ENCODE measurements at regions not wholly inside any gene's neighbourhood (a gene's known extent, or its start where the extent isn't known, plus 50 kb on each side); places are given as distances from the start of the nearest gene placed in this dataset.

DNA sequence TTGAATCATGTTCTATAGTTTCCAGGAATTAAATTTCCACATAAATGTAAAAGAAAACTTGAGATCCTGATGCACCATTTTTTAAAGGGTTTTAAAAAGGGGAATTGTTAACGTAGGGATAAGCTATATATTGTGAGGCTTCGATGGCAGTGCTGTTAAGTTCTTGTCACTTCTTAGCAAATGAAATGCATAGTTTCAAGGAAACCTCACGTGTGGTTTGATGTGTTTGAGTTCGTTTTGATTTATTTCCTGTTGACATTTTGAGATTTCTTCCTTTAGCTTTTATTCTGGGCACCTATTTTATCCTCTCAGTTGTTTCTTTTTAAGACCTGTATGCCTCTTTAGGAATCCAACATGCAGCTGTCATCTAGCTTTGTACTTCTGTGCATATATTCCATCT lies 301.0 kb downstream of the DOCK8 start:
- no peak for DNase-seq (ENCODE audit: low read depth in 2 of 2)

DNA sequence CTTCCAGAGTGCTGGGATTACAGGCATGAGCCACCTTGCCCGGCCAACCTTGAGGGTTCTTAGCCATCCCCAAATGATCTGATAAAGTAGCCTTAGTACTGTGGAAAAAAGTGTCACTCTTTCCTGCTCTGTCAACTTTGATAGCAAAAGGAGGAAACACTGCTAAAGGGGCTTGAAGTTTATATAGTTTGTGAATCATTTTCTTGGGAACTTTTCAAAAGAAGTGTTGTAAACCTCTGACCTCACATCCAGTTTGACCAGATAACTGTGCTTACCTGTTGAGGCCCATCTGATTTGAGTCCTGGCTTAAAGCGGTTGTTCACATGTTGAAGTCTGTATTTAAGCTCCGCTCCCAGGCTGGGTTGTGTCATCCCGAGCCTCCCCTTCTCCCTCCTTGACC lies 303.3 kb downstream of the DOCK8 start:
- no peak for DNase-seq (ENCODE audit: low read depth in 2 of 2)

DNA sequence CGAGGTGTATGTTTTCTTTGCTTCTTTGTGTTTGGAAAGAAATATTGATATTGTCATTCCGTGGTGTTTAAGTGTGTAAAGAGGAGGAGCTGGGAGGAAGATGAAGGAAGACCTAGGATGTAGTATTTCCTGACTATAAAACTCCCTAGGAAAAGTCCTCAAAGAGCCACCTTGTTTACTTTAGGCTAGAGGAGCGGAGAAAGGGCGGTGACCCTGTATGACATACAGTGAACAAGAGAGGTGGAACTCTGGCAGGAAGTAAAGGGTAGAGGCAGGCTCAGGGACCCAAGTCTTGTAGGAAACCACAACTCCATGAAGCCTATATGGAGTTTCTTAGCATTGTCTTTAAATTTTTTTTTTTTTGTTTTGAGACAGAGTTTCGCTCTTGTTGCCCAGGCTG lies 303.9 kb downstream of the DOCK8 start:
- DNase-seq (ENCODE audit: low read depth in 2 of 2), result no peak

DNA sequence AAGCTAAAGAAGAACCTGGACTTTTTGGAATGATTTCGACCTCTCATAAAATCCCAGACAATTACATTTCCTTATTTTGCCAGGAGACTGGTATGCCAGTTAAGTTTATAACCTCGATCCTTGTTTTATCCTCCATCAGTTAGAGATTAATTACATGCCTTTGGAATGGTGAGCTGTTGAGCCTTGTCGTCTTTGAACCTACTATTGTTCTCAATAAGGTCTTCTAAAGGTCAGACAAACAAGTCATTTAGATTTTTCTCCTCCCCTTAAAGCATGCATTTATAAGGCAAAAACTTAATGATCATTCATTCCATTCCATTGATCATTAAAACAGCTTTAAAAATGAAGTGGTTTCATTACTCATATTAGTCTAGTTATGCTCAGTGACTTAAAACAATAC lies 304.9 kb downstream of the DOCK8 start:
- DNase-seq (ENCODE audit: low read depth in 2 of 2), result no peak

DNA sequence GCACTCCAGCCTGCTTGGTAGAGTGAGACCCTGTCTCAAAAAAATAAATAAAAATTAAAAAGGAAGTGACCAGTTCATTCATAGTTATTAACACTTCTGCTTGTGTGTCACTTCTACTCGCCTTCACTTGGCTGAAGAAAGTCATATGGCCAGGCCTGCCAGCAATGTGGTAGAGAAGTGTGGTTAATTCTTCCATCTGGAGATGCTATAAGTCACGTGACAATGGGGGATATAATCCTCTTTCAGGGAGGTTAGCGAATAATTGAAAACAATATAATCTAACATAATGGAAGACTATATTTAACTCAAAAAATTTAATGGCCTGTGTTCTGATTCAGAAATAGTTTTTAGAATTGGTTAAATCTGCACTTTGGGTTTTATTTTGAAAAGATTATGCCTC lies 305.6 kb downstream of the DOCK8 start:
- DNase-seq (ENCODE audit: low read depth in 2 of 2), result no peak

DNA sequence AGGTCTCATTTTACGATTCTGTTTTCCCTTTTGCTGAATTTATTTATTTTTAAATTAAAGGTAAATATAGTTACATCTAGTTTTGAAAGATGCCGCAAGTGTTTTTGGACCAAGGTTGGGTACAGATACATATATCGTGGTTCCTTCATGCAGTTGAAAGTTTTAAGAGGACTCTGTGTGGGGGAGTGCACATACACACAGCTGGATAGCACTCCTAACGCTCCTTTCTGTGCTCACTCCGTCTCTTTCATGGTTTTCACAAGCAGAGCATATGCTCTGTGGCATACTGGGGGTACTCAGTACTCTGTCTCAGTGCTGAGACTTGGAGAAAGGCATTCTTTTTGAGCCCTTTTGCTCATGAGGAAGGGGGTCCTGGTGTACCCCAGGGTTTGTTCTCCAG lies 307.5 kb downstream of the DOCK8 start:
- DNase-seq (ENCODE audit: low read depth in 2 of 2), result no peak

DNA sequence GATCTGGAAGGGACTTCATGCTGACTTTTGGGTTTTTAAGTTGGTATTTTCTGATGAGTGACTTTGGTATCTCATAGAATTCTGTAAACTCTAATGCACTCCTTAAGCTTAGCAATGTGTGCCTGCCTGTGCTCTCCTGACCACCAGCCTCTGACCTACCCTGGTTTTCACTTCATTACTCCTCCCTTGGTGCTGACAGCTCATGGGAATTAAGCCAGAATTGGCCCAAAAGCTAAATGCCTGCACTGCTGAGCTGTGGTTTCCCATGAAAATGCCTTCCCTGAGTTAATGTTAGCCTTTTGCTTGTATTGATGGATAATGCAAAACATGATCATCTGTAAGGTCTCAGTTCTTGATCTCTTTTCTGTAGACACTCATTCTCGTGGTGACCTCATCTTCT lies 308.0 kb downstream of the DOCK8 start:
- no peak for DNase-seq (ENCODE audit: low read depth in 2 of 2)

DNA sequence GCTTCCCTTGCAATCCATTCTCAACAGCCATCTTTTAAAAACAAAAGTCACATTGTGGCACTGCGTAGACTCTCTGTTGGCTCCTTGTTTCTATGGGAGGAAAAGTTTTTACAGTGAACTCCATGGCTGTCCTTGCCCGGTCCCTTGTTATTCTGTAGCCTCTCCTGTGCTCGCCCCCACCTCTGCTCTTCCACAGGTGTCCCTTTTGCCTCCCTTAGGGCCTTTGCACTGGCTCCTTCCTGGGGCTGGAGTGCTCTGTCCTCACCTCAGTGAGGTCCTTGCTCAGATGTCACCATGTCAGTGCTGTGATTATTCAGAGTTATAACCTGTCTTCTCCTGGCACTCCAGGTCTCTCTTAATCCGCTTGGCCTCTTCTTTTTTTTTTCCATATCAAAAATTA lies 308.8 kb downstream of the DOCK8 start:
- no peak for DNase-seq (ENCODE audit: low read depth in 2 of 2)

DNA sequence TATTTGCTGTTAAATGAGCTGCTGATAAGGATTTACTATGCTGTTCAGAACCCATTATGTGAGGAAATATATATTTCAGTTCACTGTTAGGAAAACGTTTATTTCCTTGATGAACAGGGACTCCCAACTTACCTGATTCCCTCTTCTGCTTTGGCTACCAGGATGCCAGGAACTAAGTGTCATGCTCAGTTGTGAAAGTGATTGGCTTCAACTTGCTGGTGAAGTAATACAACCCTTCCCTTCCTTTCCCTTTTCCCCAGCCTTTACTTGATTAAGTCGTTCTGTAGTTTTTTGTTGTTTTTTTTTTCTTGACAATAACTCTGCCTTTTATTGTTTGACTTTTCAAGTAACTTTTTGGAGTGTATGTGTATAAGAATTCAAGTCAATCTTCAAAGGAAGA lies 309.3 kb downstream of the DOCK8 start:
- no peak for DNase-seq (ENCODE audit: low read depth in 2 of 2)

DNA sequence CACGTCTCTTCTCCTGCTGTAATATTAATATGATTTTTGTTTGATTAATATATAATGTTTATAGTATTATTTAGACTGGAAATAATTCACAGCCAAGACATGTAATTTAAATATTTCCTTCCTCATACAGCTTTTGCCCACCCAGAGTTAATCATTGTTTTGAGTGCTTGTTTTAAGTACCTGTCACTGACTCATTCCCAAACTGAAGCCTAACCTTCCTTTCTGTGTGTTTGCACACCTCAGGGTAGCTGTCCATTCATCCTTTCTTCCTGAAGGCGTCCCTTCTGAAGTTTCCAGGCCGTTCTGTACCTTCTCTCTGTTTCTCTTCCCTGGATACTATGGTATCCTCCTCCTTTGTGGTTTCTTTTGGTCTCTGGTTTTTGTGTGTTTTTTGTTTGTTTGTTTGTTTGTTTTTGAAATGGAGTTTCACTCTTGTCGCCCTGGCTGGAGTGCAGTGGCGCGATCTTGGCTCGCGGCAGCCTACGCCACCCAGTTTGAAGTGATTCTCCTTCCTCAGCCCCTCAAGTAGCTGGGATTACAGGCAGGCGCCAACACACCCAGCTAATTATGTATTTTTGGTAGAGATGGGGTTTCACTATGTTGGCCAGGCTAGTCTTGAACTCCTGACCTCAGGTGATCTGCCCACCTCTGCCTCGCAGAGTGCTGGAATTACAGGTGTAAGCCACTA lies 312.4 kb downstream of the DOCK8 start:
- no peak for DNase-seq (ENCODE audit: low read depth in 2 of 2)

DNA sequence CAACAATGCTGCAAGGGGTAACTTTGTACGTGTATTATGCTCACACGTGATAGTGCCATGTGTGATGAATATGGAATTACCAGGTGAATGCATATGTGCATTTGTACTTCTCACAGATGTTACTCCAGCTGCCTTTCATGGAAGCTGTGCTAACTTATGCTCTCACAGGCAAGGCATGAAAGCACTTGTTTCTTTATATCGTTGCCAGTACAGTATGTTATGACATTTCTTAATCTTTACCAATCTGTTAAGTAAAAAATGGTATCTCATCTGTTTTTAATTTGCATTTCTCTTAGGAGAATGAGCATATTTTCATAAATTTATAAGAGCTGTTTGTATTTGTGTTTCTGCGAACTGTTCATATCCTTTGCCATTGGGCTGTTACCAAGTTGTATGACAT lies 311.8 kb upstream of the DMRT1 start:
- DNase-seq (ENCODE audit: low read depth in 2 of 2), result no peak

DNA sequence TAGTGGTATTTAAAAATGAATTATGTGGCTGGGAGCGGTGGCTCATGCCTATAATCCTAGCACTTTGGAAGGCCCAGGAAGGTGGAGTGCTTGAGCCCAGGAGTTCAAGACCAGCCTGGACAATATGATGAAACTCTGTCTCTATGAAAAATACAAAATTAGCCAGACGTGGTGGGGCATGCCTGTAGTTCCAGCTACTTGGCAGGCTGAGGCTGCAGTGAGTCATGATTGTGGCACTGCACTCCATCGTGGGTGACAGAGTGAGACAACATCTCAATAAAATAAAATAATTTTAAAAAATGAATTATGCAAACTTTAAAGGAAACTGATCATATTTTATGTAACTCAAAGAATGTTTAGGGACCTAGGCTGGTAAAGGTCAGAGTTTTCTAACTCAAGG lies 310.8 kb upstream of the DMRT1 start:
- no peak for DNase-seq (ENCODE audit: low read depth in 2 of 2)

DNA sequence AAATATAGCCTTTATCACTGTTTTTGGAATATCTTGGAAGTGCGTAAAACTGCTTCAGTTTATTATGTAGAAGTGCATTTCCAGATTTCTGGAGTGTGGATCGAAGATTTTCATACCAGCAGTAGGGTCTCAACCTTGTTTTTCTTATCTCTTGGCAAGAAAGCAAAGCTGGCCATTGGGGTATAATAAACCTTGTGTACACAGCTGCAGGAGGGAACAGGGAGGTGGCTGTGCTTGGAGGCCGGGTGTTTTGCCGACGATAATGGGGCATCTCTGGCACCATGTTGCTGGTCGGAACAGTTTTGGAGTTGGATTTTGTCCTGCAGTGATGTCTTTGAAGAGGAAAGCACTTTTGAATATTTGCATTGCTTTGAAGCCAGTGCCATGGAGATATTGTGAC lies 308.8 kb upstream of the DMRT1 start:
- no peak for DNase-seq (ENCODE audit: low read depth in 2 of 2)

DNA sequence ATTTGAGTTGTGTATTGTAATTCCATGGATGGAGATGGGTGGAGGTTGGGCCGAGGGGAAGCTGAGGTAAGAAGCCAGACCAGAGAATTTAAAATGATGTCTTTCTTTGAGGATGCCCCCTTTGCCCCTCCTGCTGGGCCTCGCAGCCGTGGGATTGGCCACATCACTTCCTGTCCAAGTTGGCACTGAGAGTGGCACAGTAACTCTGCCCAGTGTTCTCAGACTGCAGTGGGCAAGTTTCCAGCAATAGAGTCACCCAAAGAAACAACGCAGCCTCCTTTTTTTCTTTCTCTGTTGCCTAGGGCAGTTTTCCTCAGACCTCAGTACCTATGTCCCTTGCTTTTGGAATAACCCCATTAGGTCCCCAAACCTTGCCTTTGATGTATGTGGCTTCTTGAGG lies 306.6 kb upstream of the DMRT1 start:
- DNase-seq (ENCODE audit: low read depth in 2 of 2), result no peak

DNA sequence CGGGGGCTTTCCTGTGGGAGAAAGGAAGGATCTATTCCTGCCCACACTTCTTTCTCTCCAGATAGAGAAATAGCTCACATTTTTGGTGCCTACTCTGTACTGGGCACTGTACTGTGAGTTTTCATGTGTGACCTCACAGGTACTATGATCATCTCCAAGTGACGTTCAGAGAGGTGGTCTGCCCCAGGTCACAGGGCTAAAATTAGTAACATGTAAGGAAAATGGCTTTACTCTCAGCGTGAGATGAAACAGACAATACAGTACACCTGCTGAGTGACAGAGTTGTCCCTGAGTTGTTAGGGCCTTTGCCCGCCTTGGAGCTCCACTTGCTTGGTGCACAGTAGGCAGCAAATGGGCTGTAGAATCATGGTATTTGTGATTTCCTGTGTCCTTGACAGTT lies 306.1 kb upstream of the DMRT1 start:
- DNase-seq (ENCODE audit: low read depth in 2 of 2), result no peak

DNA sequence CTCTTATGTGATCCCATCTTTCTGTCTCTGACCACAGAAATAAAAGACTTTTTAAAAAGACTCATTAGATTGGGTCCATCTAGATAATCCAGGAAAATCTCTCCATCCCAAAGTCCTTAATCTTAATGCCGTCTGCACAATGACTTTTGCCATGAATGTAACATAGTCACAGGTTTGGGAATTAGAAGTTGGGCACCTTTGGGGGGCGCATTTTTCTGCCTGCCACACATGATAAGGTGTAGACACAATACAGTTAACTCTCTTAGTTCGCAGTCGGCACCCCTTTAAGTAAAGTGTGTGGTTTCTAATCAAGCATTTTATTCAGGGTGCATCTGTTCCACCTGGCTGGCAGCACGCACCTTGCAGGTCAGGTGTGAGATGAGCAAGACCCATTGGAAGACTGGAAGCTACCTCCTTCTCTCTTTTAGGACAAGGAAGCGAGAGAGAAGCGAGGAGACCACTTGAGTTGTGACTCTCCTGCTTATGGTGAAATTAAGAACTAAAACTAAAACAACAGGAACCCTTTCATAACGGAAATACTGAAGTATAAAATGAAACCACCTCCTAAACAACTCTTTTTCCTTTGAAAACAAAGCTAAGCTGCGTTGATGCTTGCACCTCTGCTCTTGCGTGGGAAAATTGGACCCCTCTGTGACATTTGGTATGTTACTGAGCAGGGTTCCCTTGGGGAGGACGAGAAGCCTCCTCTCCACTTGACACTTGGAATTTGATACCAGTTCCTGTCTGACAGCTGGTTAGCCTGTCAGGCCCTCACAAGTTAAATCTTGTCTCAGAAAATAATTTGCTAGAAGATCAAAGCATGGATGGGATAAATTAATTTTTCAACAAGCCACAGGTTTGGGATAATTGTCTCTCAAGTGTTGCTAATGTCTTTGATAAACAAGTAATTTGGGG lies 304.6 kb upstream of the DMRT1 start:
- no peak for DNase-seq (ENCODE audit: low read depth in 2 of 2)

DNA sequence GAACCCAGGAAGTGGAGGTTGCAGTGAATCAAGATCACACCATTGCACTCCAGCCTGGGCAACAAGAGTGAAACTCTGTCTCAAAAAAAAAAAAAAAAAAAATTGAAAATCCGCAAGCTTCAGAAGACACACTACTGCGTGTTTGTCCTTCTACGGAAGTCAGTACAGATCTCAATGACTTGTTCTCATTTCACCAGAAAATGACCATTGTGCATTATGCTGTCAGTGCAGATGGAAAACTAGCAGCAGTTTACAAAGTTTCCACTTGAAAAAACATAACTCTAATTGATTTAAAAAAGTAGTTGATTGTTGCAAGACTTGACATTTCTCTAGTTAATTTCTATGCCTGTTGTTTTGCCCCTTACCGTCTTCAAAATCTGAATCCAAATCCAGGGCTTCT lies 298.0 kb upstream of the DMRT1 start:
- no peak for DNase-seq (ENCODE audit: low read depth in 2 of 2)

DNA sequence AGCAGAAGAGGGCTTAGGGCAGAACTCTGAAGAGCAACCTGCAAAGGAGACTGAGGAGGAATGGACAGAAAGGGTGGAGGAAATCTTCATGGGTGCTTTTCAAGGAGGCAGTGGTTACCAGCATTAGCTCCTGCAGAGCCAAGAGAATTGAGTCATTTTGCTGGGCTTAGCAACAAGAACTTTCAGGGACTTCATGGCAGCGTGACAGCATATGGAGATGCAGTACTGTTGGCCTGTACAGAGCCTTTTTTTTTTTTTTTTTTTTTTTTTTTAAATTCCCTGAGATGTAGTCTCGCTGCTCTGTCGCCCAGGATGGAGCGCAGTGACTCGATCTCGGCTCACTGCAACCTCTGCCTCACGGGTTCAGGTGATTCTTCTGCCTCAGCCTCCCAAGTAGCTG lies 296.0 kb upstream of the DMRT1 start:
- no peak for DNase-seq (ENCODE audit: low read depth in 2 of 2)

DNA sequence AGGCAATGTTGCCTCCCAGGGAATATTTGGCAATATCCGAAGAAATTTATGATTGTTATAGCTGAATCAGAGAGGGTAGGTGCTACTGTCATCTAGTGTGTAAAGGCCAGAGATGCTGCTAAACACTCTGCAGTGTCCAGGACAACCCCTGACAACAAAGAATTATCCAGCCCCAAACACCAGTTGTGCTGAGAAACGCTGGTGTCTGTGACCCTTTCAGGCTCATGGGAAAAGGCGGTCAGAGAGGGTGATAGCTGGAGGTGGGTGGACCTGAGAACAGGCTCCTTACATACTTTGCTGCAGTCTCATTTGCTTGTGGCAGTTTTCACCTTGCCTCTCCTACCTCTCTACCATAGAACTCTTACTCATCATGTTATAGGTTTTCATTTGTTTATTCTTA lies 295.3 kb upstream of the DMRT1 start:
- DNase-seq (ENCODE audit: low read depth in 2 of 2), result no peak

DNA sequence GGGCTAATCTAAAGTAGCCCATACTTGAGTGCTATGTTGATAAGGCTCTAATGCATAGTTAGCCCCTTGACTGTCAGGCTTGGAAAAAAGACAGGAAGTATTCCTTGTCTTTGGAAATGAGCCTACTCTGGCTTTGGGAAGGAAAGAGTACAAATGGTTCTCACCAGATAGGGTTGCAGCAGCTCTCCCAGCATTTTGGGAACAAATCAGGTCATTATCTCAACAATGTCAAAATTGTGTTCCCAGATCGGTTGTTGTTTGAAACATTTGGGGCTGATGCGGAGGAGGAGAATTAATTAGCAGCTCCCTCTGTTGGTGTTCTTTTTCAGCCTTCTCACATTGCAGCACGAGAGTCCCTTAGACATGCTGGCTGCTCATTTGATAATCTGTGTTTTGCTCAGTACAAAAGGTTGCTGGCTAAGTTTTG lies 294.7 kb upstream of the DMRT1 start:
- no peak for DNase-seq (ENCODE audit: low read depth in 2 of 2)

DNA sequence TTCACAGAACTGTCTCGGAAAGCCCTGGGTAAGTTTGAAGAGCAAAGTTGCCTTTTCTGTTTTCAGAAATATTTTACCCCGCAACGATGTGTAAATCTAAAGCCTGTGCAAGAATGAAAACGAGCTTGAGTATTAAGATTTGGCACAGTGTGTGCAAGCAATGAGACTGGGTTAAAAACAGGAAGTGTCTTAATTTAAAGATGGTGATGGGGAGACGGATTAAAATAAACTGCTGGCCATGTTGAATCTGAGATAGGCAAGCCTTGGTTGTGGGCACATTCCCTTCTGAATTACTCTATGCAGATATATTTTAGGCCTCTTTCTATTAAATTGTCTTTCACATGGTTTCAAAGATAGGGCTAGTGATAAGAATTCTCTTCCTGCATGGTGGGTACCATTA lies 294.2 kb upstream of the DMRT1 start:
- no peak for DNase-seq (ENCODE audit: low read depth in 2 of 2)

DNA sequence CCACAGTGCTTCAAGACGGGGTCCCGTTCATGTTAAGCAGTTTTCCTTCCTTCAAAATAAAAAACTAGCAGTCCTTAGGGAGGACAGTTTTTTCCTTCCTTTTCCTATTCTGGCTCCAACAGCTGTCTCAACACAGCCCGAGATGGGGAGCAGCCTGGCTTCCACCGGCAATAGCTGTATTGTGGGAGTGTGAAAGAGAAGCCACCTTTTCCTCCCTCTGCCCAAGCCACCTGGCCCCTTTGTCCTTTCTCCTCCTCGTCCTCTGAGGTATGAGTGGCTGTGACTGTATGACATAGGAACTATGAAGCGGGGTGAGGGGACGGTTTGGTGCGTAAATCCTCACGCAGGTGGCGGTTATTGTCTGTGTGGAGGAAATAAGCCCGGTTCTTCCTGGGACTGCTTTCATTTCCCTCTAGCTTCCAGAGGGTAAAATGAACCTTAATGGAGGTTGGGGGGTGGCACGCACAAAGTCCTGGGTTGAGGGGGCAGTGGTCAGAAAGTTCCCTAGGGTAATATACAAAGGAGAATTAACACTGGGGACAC lies 292.0 kb upstream of the DMRT1 start:
- no peak for DNase-seq (ENCODE audit: low read depth in 2 of 2)

DNA sequence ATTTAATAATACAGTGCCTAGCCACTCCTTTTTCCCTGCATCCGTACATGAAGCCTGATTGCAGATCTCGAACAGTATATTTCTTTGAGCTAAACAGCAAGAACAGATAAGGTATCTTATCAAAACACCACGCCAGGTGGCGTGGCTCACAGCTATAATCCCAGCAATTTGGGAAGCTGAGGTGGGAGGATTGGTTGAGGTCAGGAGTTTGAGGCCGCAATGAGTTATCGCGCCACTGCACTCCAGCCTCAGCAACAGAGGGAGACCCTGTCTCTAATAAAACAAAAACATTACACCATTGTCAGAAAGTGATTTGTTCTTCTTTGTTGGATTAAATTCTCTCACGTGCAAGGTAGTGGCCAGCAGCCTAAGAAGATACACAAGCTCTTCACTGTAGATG lies 291.2 kb upstream of the DMRT1 start:
- DNase-seq (ENCODE audit: low read depth in 2 of 2), result no peak
